PC-3 (cell line): ENCODE measurements at regions not wholly inside any gene's neighbourhood (a gene's known extent, or its start where the extent isn't known, plus 50 kb on each side); places are given as distances from the start of the nearest gene placed in this dataset.

ENCODE experiments used
- ATAC-seq: fragments of 200-7000 bp; cut with Tn5 transposase; 2 replicates; pipeline ENCODE4 v1.9.1; 2020; ENCODE audit warnings: mild to moderate bottlenecking, moderate library complexity
- BruUV-seq: library from RNA; stranded (reverse); fragments of 400-500 nt; replicated peaks from 2 replicates; lab custom pipeline; 2021; lab: Mats Ljungman, UMichigan
- CTCF ChIA-PET: fragments of 300-600 bp; sonication (Branson Sonifier 250); formaldehyde crosslinking; loops from one replicate; lab custom pipeline; 2022; ENCODE audit warnings: antibody characterized with exemption; lab: Charles Lee
- POLR2A ChIA-PET: fragments of 300-600 bp; sonication (Branson Sonifier 250); formaldehyde crosslinking; loops from one replicate; lab custom pipeline; 2022; ENCODE audit warnings: antibody characterized with exemption; ENCODE audit not compliant: unreplicated experiment; lab: Charles Lee
- DNase-seq: peaks from one replicate; pipeline ENCODE4 v3.0.0-alpha.2; 2015
- H2AFZ ChIP-seq: fragments of 300-600 bp; sonication (generic); 2 replicates; pipeline ENCODE4 v1.6.0; 2016; ENCODE audit warnings: antibody characterized with exemption, low read length
- H3F3A ChIP-seq: fragments of 300-600 bp; sonication (generic); one replicate; pipeline ENCODE4 v1.6.0; 2017; ENCODE audit warnings: antibody characterized with exemption, low read length, control low read depth, mild to moderate bottlenecking; ENCODE audit not compliant: unreplicated experiment
- H3K27ac ChIP-seq: fragments of 300-600 bp; sonication (generic); 2 replicates; pipeline ENCODE4 v1.5.1; 2016; ENCODE audit warnings: mild to moderate bottlenecking, low read length
- H3K27me3 ChIP-seq: fragments of 300-600 bp; sonication (generic); 2 replicates; pipeline ENCODE4 v1.6.1; 2016; ENCODE audit warnings: low read length, mixed read lengths
- H3K36me3 ChIP-seq: fragments of 300-600 bp; sonication (generic); 2 replicates; pipeline ENCODE4 v1.6.1; 2016; ENCODE audit warnings: low read depth, mixed run types, low read length, mixed read lengths
- H3K4me1 ChIP-seq: fragments of 300-600 bp; sonication (generic); 2 replicates; pipeline ENCODE4 v1.5.1; 2016; ENCODE audit warnings: low read length; ENCODE audit not compliant: insufficient read depth
- H3K4me2 ChIP-seq: fragments of 300-600 bp; sonication (generic); 2 replicates; pipeline ENCODE4 v1.6.0; 2016; ENCODE audit warnings: low read length
- H3K4me3 ChIP-seq: fragments of 300-600 bp; sonication (generic); 2 replicates; pipeline ENCODE4 v1.5.1; 2016; ENCODE audit warnings: mild to moderate bottlenecking, low read length, mixed read lengths
- H3K79me2 ChIP-seq: fragments of 300-600 bp; sonication (generic); 2 replicates; pipeline ENCODE4 v1.6.1; 2017; ENCODE audit warnings: low read length, mixed read lengths
- H3K9ac ChIP-seq: fragments of 300-600 bp; sonication (generic); 2 replicates; pipeline ENCODE4 v1.6.0; 2016; ENCODE audit warnings: mild to moderate bottlenecking, low read length
- H3K9me2 ChIP-seq: fragments of 300-600 bp; sonication (generic); replicated peaks from 2 replicates; pipeline ENCODE4 v1.6.1; 2016; ENCODE audit warnings: mixed run types, low read length, mixed read lengths
- H3K9me3 ChIP-seq: fragments of 300-600 bp; sonication (generic); 2 replicates; pipeline ENCODE4 v1.6.1; 2016; ENCODE audit warnings: low read length, mixed read lengths
- H4K20me1 ChIP-seq: fragments of 300-600 bp; sonication (generic); 2 replicates; pipeline ENCODE4 v1.6.1; 2016; ENCODE audit warnings: low read length, mixed read lengths
- CTCF ChIP-seq: fragments of 300-600 bp; sonication (generic); conservative IDR thresholded peaks from 2 replicates; pipeline ENCODE4 v1.5.1; 2017; ENCODE audit warnings: antibody characterized with exemption, low read depth, mild to moderate bottlenecking, low read length
- EZH2 ChIP-seq: fragments of 300-600 bp; sonication (generic); IDR thresholded peaks from one replicate; pipeline ENCODE4 v1.6.1; 2017; ENCODE audit warnings: antibody characterized with exemption, mild to moderate bottlenecking, low read length; ENCODE audit not compliant: unreplicated experiment
- EZH2phosphoT487 ChIP-seq: fragments of 300-600 bp; sonication (generic); IDR thresholded peaks from 2 replicates; pipeline ENCODE4 v1.6.1; 2018; ENCODE audit warnings: mild to moderate bottlenecking, antibody characterized with exemption, low read length, borderline replicate concordance
- intact Hi-C: fragments of 100-400 bp; cut with micrococcal nuclease; formaldehyde crosslinking; loops from 2 replicates; pipeline ENCODE4 v1.9.0; 2023

GRCh38 chr14:26928019-26928418 is 330.2 kb upstream of the NOVA1 start:
- H3K4me2 ChIP-seq, result no peak overlapping the region
- intact Hi-C loops, result no loop called here
- POLR2A ChIA-PET, result no interaction called here
- no peaks in the 10 kb centered on the region for H3K79me2 ChIP-seq
- H2AFZ ChIP-seq, result no peak overlapping the region
- H3K9ac ChIP-seq, result no peak overlapping the region
- H3K36me3 ChIP-seq, result no peaks in the 10 kb centered on the region
- no peaks in the 10 kb centered on the region for H4K20me1 ChIP-seq
- H3K4me3 ChIP-seq, result no peak overlapping the region
- DNase-seq (no peak), ATAC-seq (no peak)
- no TSS peak for BruUV-seq
- CTCF ChIA-PET, result no interaction called here
- H3K9me3 ChIP-seq, result no peaks in the 10 kb centered on the region
- peaks cover 5% of the 10 kb centered on the region; the same call in 1 of the 2 replicates for H3K27me3 ChIP-seq
- H3F3A ChIP-seq, result no peaks in the 10 kb centered on the region
- TF ChIP-seq EZH2phosphoT487 (no peak), EZH2 (no peak), CTCF (no peak)
- no peaks in the 10 kb centered on the region for H3K9me2 ChIP-seq
- H3K27ac ChIP-seq, result no peak overlapping the region
- H3K4me1 ChIP-seq, result no peaks in the 10 kb centered on the region

GRCh38 chr14:26929361-26929760 is 331.5 kb upstream of the NOVA1 start:
- no peaks in the 10 kb centered on the region for H3F3A ChIP-seq
- CTCF ChIA-PET, result no interaction called here
- H3K9ac ChIP-seq, result no peak overlapping the region
- no peak overlapping the region for H3K27ac ChIP-seq
- POLR2A ChIA-PET, result no interaction called here
- ATAC-seq (no peak), DNase-seq (no peak)
- TF ChIP-seq EZH2 (no peak), EZH2phosphoT487 (no peak)
- H3K36me3 ChIP-seq, result no peaks in the 10 kb centered on the region
- no peak overlapping the region for H3K4me2 ChIP-seq
- peaks cover 5% of the 10 kb centered on the region for H3K27me3 ChIP-seq
- no peaks in the 10 kb centered on the region for H3K79me2 ChIP-seq
- H3K4me3 ChIP-seq, result no peak overlapping the region
- BruUV-seq, result no TSS peak
- H3K9me3 ChIP-seq, result no peaks in the 10 kb centered on the region
- no peaks in the 10 kb centered on the region for H4K20me1 ChIP-seq
- H3K9me2 ChIP-seq, result no peaks in the 10 kb centered on the region
- H3K4me1 ChIP-seq, result no peaks in the 10 kb centered on the region
- intact Hi-C loops, result no loop called here
- no peak overlapping the region for H2AFZ ChIP-seq

GRCh38 chr14:26930576-26930975 is 332.7 kb upstream of the NOVA1 start:
- DNase-seq, result no peak
- Histone ChIP-seq H4K20me1 (no peaks in the 10 kb centered on the region), H3K4me1 (no peaks in the 10 kb centered on the region), H3K27ac (no peak overlapping the region), H3K9me2 (no peaks in the 10 kb centered on the region), H3F3A (no peaks in the 10 kb centered on the region), H3K4me3 (no peak overlapping the region), H3K4me2 (no peak overlapping the region), H3K27me3 (peaks cover 5% of the 10 kb centered on the region), H2AFZ (no peak overlapping the region), H3K79me2 (no peaks in the 10 kb centered on the region), H3K9me3 (no peaks in the 10 kb centered on the region), H3K36me3 (no peaks in the 10 kb centered on the region), H3K9ac (no peak overlapping the region)
- TF ChIP-seq CTCF (no peak), EZH2phosphoT487 (no peak), EZH2 (no peak)
- intact Hi-C loops, result no loop called here
- no TSS peak for BruUV-seq
- CTCF ChIA-PET, result no interaction called here
- no peak for ATAC-seq
- POLR2A ChIA-PET, result no interaction called here
